WERI-Rb-1 (cell line): ENCODE measurements at regions not wholly inside any gene's neighbourhood (a gene's known extent, or its start where the extent isn't known, plus 50 kb on each side); places are given as distances from the start of the nearest gene placed in this dataset.

Experiments used
- DNase-seq: peaks from one replicate; pipeline ENCODE4 v3.0.0-alpha.2; 2020
- H3K27ac ChIP-seq: fragments of 250-450 bp; sonication (Bioruptor Pico); 2 replicates; pipeline ENCODE4 v1.5.1; 2020; ENCODE audit warnings: mild to moderate bottlenecking, moderate library complexity
- H3K27me3 ChIP-seq: fragments of 250-450 bp; sonication (Bioruptor Pico); 2 replicates; pipeline ENCODE4 v1.5.1; 2021; ENCODE audit warnings: mild to moderate bottlenecking, low read depth, moderate library complexity; ENCODE audit not compliant: insufficient read depth, severe bottlenecking
- H3K36me3 ChIP-seq: fragments of 250-450 bp; sonication (Bioruptor Pico); 2 replicates; pipeline ENCODE4 v1.5.1; 2020; ENCODE audit warnings: mild to moderate bottlenecking, moderate library complexity
- H3K4me3 ChIP-seq: 2 replicates; pipeline ENCODE4 v1.5.1; 2011; ENCODE audit warnings: low read depth, mild to moderate bottlenecking, control low read depth, low read length
- H3K9me3 ChIP-seq: fragments of 250-450 bp; sonication (Bioruptor Pico); 2 replicates; pipeline ENCODE4 v1.5.1; 2021; ENCODE audit warnings: mild to moderate bottlenecking, moderate library complexity; ENCODE audit not compliant: severe bottlenecking
- CTCF ChIP-seq: IDR thresholded peaks from 2 replicates; pipeline ENCODE4 v1.5.1; 2011; ENCODE audit warnings: low read depth, mild to moderate bottlenecking, control low read depth, inconsistent platforms, low read length

DNA sequence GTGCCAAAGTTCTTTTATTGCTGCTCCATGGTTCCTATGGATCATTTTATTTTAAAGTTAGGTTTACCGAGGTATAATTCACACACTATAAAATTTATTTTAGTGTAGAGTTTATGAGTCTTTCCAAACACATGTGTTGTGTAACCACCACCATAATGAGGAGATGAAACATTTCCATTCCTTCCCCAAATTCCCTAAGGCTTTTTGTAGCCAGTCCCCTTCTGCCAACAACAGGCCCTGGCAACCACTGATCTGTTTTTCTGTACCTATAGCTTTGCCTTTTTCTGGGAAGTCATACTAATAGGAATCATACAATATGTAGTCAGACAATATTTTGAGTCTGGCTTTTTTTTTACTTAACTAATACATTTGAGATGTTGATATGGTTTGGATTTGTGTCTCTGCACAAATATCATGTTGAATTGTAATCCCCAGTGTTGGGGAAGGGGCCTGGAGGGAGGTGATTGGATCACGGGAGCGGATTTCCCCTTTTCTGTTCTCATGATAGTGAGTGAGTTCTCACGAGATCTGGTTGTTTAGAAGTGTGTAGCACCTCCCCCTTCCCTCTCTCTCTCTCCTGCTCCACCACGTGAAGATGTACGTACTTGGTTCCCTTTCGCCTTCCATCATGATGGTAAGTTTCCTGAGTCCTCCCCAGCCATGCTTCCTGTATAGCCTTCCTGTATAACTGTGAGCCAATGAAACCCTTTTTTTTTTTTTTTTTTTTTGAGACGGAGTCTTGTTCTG is 59.6 kb upstream of the DHX15 start:
- Histone ChIP-seq H3K27me3 (no peaks in the 10 kb centered on the region), H3K36me3 (no peaks in the 10 kb centered on the region), H3K9me3 (no peaks in the 10 kb centered on the region), H3K27ac (no peak overlapping the region), H3K4me3 (no peak overlapping the region)
- no peak for DNase-seq
- no peak for TF ChIP-seq CTCF

- Histone ChIP-seq H3K4me3 (no peak overlapping the region), H3K27ac (no peak overlapping the region), H3K27me3 (no peaks in the 10 kb centered on the region), H3K36me3 (no peaks in the 10 kb centered on the region), H3K9me3 (no peaks in the 10 kb centered on the region)
- no peak for TF ChIP-seq CTCF
- DNase-seq = no peak
These were observed 60.8 kb upstream of the DHX15 start for GRCh38 chr4:24644983-24645764.

GRCh38 chr4:24645765-24646550 is 61.6 kb upstream of the DHX15 start:
- Histone ChIP-seq H3K27me3 (no peaks in the 10 kb centered on the region), H3K4me3 (no peak overlapping the region), H3K9me3 (no peaks in the 10 kb centered on the region), H3K36me3 (no peaks in the 10 kb centered on the region), H3K27ac (no peak overlapping the region)
- TF ChIP-seq CTCF = no peak
- DNase-seq = no peak

- Histone ChIP-seq H3K27me3 (no peaks in the 10 kb centered on the region), H3K9me3 (no peaks in the 10 kb centered on the region), H3K27ac (no peak overlapping the region), H3K36me3 (no peaks in the 10 kb centered on the region), H3K4me3 (no peak overlapping the region)
- no peak for TF ChIP-seq CTCF
- no peak for DNase-seq
These were observed 62.6 kb upstream of the DHX15 start for GRCh38 chr4:24646798-24647460.

DNA sequence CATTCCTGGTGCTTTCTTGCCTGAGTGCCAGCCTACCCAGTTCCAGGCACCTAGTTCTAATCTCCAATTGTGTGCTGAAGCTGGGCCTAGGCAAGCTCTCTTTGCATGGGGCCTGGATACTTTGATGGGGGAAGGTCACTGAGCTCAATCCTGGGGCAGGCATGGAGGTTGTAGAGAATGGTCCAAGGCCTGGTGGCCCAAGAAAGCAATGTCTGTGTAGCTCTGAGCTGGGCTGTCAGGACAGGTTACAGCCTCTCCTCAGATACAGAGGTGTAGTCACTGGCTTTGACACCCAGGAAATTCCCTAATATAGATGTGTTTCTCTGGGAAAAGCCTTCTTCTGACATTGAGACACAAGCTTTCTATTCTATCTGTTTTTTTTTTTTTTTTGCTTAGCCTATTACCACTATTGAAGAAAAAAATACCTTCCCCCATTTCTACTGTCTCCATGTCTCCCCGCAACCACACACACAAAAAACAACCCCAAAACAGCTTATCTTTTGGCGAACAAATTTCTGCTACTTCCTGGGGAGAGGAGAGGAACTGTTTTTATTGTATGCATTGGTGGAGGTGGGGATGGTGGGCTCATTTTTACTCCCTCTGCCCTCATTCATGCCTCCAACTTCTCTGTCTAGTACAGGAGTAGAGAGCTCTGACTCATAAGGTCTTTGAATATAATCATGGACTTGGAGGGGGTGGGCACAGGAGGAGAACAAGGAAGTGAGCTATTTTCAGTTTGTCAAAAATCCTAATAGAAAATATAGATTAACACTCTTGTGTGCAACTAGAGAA is 66.7 kb upstream of the DHX15 start:
- no peak for TF ChIP-seq CTCF

More for the DNA sequence above, 66.7 kb upstream of the DHX15 start:
- Histone ChIP-seq H3K36me3 (no peaks in the 10 kb centered on the region), H3K4me3 (no peak overlapping the region), H3K27me3 (no peaks in the 10 kb centered on the region), H3K9me3 (no peaks in the 10 kb centered on the region), H3K27ac (no peak overlapping the region)
- no peak for DNase-seq
